ENCODE measurements at regions not wholly inside any gene's neighbourhood (a gene's known extent, or its start where the extent isn't known, plus 50 kb on each side); places are given as distances from the start of the nearest gene placed in this dataset.

DNA sequence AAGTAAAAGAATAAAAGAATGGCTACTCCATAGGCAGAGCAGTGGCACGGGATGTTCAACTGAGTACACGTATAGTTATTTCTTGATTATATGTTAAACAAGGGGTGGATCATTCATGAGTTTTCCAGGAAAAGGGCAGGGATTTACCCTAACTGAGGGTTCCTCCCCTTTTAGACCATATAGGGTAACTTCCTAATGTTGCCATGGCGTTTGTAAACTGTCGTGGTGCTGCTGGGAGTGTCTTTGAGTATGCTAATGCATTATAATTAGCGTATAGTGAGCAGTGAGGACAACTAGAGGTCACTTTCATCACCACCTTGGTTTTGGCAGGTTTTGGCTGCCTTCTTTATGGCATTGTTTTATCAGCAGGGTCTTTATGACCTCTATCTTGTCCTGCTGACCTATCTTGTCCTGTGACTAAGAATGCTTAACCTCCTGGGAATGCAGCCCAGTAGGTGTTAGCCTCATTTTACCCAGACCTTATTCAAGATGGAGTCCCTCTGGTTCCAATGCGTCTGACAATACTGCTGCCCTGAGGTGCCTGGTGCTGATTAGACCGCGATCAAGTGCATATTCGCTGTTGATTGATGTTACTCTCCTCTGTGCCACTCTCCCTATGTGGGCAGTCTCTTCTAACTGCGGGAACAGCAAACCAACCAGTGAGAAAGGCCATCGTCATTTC, 67.6 kb upstream of the AMN1 start (continued):
- TF ChIP-seq, protein P1, sequence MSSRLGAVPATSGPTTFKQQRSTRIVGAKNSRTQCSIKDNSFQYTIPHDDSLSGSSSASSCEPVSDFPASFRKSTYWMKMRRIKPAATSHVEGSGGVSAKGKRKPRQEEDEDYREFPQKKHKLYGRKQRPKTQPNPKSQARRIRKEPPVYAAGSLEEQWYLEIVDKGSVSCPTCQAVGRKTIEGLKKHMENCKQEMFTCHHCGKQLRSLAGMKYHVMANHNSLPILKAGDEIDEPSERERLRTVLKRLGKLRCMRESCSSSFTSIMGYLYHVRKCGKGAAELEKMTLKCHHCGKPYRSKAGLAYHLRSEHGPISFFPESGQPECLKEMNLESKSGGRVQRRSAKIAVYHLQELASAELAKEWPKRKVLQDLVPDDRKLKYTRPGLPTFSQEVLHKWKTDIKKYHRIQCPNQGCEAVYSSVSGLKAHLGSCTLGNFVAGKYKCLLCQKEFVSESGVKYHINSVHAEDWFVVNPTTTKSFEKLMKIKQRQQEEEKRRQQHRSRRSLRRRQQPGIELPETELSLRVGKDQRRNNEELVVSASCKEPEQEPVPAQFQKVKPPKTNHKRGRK (tag; IDR thresholded peaks at IDR 0.05) = no peak
- TF ChIP-seq DIDO1 (tag; IDR thresholded peaks at IDR 0.05; ENCODE audit: low read depth) (no peak), SRF (CRISPR knock-in tag; IDR thresholded peaks at IDR 0.05) (peak in 1 of 2 experiments; percentile 64; a peak in 1 of 4 replicates), GTF2A2 (tag; IDR thresholded peaks at IDR 0.05) (0 out of 2 replicates have a peak, but pooled peaks have one; percentile 63), TEAD4 (IDR thresholded peaks at IDR 0.05; ENCODE audit: low read length) (no peak), TEAD4 (CRISPR knock-in tag; IDR thresholded peaks at IDR 0.05; ENCODE audit: borderline replicate concordance) (no peak)
- TF ChIP-seq, protein P2, sequence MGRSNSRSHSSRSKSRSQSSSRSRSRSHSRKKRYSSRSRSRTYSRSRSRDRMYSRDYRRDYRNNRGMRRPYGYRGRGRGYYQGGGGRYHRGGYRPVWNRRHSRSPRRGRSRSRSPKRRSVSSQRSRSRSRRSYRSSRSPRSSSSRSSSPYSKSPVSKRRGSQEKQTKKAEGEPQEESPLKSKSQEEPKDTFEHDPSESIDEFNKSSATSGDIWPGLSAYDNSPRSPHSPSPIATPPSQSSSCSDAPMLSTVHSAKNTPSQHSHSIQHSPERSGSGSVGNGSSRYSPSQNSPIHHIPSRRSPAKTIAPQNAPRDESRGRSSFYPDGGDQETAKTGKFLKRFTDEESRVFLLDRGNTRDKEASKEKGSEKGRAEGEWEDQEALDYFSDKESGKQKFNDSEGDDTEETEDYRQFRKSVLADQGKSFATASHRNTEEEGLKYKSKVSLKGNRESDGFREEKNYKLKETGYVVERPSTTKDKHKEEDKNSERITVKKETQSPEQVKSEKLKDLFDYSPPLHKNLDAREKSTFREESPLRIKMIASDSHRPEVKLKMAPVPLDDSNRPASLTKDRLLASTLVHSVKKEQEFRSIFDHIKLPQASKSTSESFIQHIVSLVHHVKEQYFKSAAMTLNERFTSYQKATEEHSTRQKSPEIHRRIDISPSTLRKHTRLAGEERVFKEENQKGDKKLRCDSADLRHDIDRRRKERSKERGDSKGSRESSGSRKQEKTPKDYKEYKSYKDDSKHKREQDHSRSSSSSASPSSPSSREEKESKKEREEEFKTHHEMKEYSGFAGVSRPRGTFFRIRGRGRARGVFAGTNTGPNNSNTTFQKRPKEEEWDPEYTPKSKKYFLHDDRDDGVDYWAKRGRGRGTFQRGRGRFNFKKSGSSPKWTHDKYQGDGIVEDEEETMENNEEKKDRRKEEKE (IDR thresholded peaks at IDR 0.05; ENCODE audit: borderline replicate concordance in 1 of 2, control insufficient read depth in 1 of 2, low read depth in 2 of 2, low read length in 1 of 2) = no peak

Measured in K562 (cell line).